ENCODE measurements at regions not wholly inside any gene's neighbourhood (a gene's known extent, or its start where the extent isn't known, plus 50 kb on each side); places are given as distances from the start of the nearest gene placed in this dataset.
"Not testable (repeated sequence)": the region's sequence is repeated elsewhere in the genome, so short reads cannot be mapped to it uniquely, and the experiment has no call there.

GRCh38 chr3:34868935-34869334 lies 770.4 kb upstream of the ARPP21 start:
- DNase-seq (ENCODE audit: low read depth in 2 of 2): no peak

- no peak for DNase-seq (ENCODE audit: low read depth in 2 of 2)
Observed at GRCh38 chr3:34869696-34870095, 769.6 kb upstream of the ARPP21 start.

GRCh38 chr3:34872406-34872805 lies 766.9 kb upstream of the ARPP21 start:
- DNase-seq (ENCODE audit: low read depth in 2 of 2): no peak

GRCh38 chr3:34876997-34877396 lies 762.3 kb upstream of the ARPP21 start:
- no peak for DNase-seq (ENCODE audit: low read depth in 2 of 2)

GRCh38 chr3:34878488-34878887 lies 760.8 kb upstream of the ARPP21 start:
- DNase-seq (ENCODE audit: low read depth in 2 of 2): no peak

- DNase-seq (ENCODE audit: low read depth in 2 of 2): no peak
Observed at GRCh38 chr3:34881026-34881425, 758.3 kb upstream of the ARPP21 start.

- no peak for DNase-seq (ENCODE audit: low read depth in 2 of 2)
Observed at GRCh38 chr3:34882764-34883163, 756.6 kb upstream of the ARPP21 start.

- no peak for DNase-seq (ENCODE audit: low read depth in 2 of 2)
Observed at GRCh38 chr3:34884007-34884406, 755.3 kb upstream of the ARPP21 start.

GRCh38 chr3:34886443-34886842 lies 752.9 kb upstream of the ARPP21 start:
- DNase-seq (ENCODE audit: low read depth in 2 of 2): no peak

GRCh38 chr3:34889641-34890040 lies 749.7 kb upstream of the ARPP21 start:
- no peak for DNase-seq (ENCODE audit: low read depth in 2 of 2)

- DNase-seq (ENCODE audit: low read depth in 2 of 2): no peak
Observed at GRCh38 chr3:34890247-34890646, 749.1 kb upstream of the ARPP21 start.

- DNase-seq (ENCODE audit: low read depth in 2 of 2): no peak
Observed at GRCh38 chr3:34891941-34892340, 747.4 kb upstream of the ARPP21 start.

- DNase-seq (ENCODE audit: low read depth in 2 of 2): no peak
Observed at GRCh38 chr3:34895841-34896240, 743.5 kb upstream of the ARPP21 start.

GRCh38 chr3:34909679-34910078 lies 729.6 kb upstream of the ARPP21 start:
- not testable (repeated sequence) for DNase-seq (ENCODE audit: low read depth in 2 of 2)

GRCh38 chr3:34919025-34919424 lies 720.3 kb upstream of the ARPP21 start:
- DNase-seq (ENCODE audit: low read depth in 2 of 2): no peak

- DNase-seq (ENCODE audit: low read depth in 2 of 2): no peak
Observed at GRCh38 chr3:34920806-34921205, 718.5 kb upstream of the ARPP21 start.

GRCh38 chr3:34924961-34925360 lies 714.4 kb upstream of the ARPP21 start:
- DNase-seq (ENCODE audit: low read depth in 2 of 2): no peak

- DNase-seq (ENCODE audit: low read depth in 2 of 2): no peak
Observed at GRCh38 chr3:34925851-34926250, 713.5 kb upstream of the ARPP21 start.

- no peak for DNase-seq (ENCODE audit: low read depth in 2 of 2)
Observed at GRCh38 chr3:34929036-34929435, 710.3 kb upstream of the ARPP21 start.

- DNase-seq (ENCODE audit: low read depth in 2 of 2): no peak
Observed at GRCh38 chr3:34934660-34935059, 704.7 kb upstream of the ARPP21 start.

GRCh38 chr3:34938784-34939183 lies 700.5 kb upstream of the ARPP21 start:
- DNase-seq (ENCODE audit: low read depth in 2 of 2): no peak

- no peak for DNase-seq (ENCODE audit: low read depth in 2 of 2)
Observed at GRCh38 chr3:34942256-34942655, 697.1 kb upstream of the ARPP21 start.

- DNase-seq (ENCODE audit: low read depth in 2 of 2): no peak
Observed at GRCh38 chr3:34947834-34948233, 691.5 kb upstream of the ARPP21 start.

GRCh38 chr3:34948517-34948916 lies 690.8 kb upstream of the ARPP21 start:
- no peak for DNase-seq (ENCODE audit: low read depth in 2 of 2)

- no peak for DNase-seq (ENCODE audit: low read depth in 2 of 2)
Observed at GRCh38 chr3:34955680-34956079, 683.6 kb upstream of the ARPP21 start.
